CD8-positive, alpha-beta memory T cell (primary cell): ENCODE measurements at regions not wholly inside any gene's neighbourhood (a gene's known extent, or its start where the extent isn't known, plus 50 kb on each side); places are given as distances from the start of the nearest gene placed in this dataset.
A peak's percentile ranks its signal among the peaks of the same experiment; 100 is the strongest.

Experiments used
- CTCF ChIA-PET: fragments of 350-600 bp; sonication (Branson Sonifier 250); formaldehyde crosslinking; loops from one replicate; lab custom pipeline; 2021; ENCODE audit warnings: antibody characterized with exemption; lab: Charles Lee
- POLR2A ChIA-PET: fragments of 350-600 bp; sonication (Branson Sonifier 250); formaldehyde crosslinking; loops from one replicate; lab custom pipeline; 2021; ENCODE audit warnings: antibody characterized with exemption; lab: Charles Lee
- DNase-seq, 5 donors: peaks; one replicate each; pipeline versions ENCODE4 v3.0.0 to v3.0.0-alpha.2; 2020 to 2022; ENCODE audit warnings: mixed read lengths in 1 of 5
- H3K27ac ChIP-seq: one replicate; pipeline ENCODE4 v1.7.0; 2013; ENCODE audit warnings: low read depth, mild to moderate bottlenecking, low read length, moderate library complexity
- H3K27me3 ChIP-seq: 2 replicates; pipeline ENCODE4 v1.7.0; 2013; ENCODE audit warnings: low read length, mild to moderate bottlenecking; ENCODE audit not compliant: insufficient read depth, poor library complexity, severe bottlenecking
- H3K36me3 ChIP-seq: 2 replicates; pipeline ENCODE4 v1.7.0; 2013; ENCODE audit warnings: mild to moderate bottlenecking, low read length, moderate library complexity; ENCODE audit not compliant: insufficient read depth
- H3K4me1 ChIP-seq: 2 replicates; pipeline ENCODE4 v1.7.0; 2013; ENCODE audit warnings: mild to moderate bottlenecking, low read length, moderate library complexity; ENCODE audit not compliant: insufficient read depth
- H3K4me3 ChIP-seq: 2 replicates; pipeline ENCODE4 v1.7.0; 2013; ENCODE audit warnings: mild to moderate bottlenecking, low read length
- H3K9me3 ChIP-seq: 2 replicates; pipeline ENCODE4 v1.7.0; 2013; ENCODE audit warnings: mild to moderate bottlenecking, low read length
- H3K27ac Mint-ChIP-seq, 8 donors: one replicate each; pipeline ENCODE4 v1.8.0; 2020 to 2021; ENCODE audit warnings: mixed read lengths in 8 of 8, mild to moderate bottlenecking in 6 of 8, inconsistent platforms in 3 of 8, moderate library complexity in 3 of 8
- H3K27me3 Mint-ChIP-seq, 2 donors: one replicate each; pipeline ENCODE4 v1.8.0; 2020 to 2021; ENCODE audit warnings: mixed read lengths in 2 of 2, mild to moderate bottlenecking in 1 of 2, moderate library complexity in 1 of 2
- H3K36me3 Mint-ChIP-seq, 3 donors: one replicate each; pipeline ENCODE4 v1.8.0; 2020 to 2021; ENCODE audit warnings: mixed read lengths in 3 of 3, inconsistent platforms in 1 of 3, mild to moderate bottlenecking in 1 of 3
- H3K4me1 Mint-ChIP-seq, 3 donors: one replicate each; pipeline ENCODE4 v1.8.0; 2020 to 2021; ENCODE audit warnings: mixed read lengths in 3 of 3, inconsistent platforms in 1 of 3, mild to moderate bottlenecking in 1 of 3
- H3K4me3 Mint-ChIP-seq, 7 donors: one replicate each; pipeline ENCODE4 v1.8.0; 2020 to 2021; ENCODE audit warnings: mixed read lengths in 7 of 7, mild to moderate bottlenecking in 6 of 7, moderate library complexity in 4 of 7, inconsistent platforms in 2 of 7
- H3K9me3 Mint-ChIP-seq, 5 donors: one replicate each; pipeline ENCODE4 v1.8.0; 2020 to 2022; ENCODE audit warnings: mixed read lengths in 5 of 5, mild to moderate bottlenecking in 3 of 5, moderate library complexity in 2 of 5, inconsistent platforms in 1 of 5

- no peak for DNase-seq
- H3K4me3 ChIP-seq = no peak overlapping the region
- POLR2A ChIA-PET = no interaction called here
- H3K27me3 Mint-ChIP-seq = peaks cover 0 to 6% of the 10 kb centered on the region in 2 donors
- CTCF ChIA-PET = no interaction called here
- H3K27ac ChIP-seq = no peak overlapping the region
- H3K27ac Mint-ChIP-seq = peak overlapping the region in 1 of 8 donors; percentile 17
- H3K4me1 ChIP-seq = no peaks in the 10 kb centered on the region
- peaks cover 0 to 2% (median 0%) of the 10 kb centered on the region in 3 donors for H3K4me1 Mint-ChIP-seq
- H3K4me3 Mint-ChIP-seq = no peak overlapping the region
- H3K9me3 Mint-ChIP-seq = no peaks in the 10 kb centered on the region
- no peaks in the 10 kb centered on the region for H3K9me3 ChIP-seq
- H3K36me3 Mint-ChIP-seq = no peaks in the 10 kb centered on the region
- no peaks in the 10 kb centered on the region for H3K27me3 ChIP-seq
- H3K36me3 ChIP-seq = no peaks in the 10 kb centered on the region
Observed at GRCh38 chrX:9267415-9267814, 197.4 kb upstream of the TBL1X start.

GRCh38 chrX:9269134-9269533 is 195.7 kb upstream of the TBL1X start:
- CTCF ChIA-PET = no interaction called here
- Histone ChIP-seq H3K4me3 (no peak overlapping the region), H3K4me1 (no peaks in the 10 kb centered on the region), H3K36me3 (no peaks in the 10 kb centered on the region), H3K27me3 (no peaks in the 10 kb centered on the region), H3K27ac (no peak overlapping the region), H3K9me3 (no peaks in the 10 kb centered on the region)
- Mint-ChIP-seq H3K36me3 (peaks cover 0 to 1% (median 0%) of the 10 kb centered on the region in 3 donors), H3K9me3 (peaks cover 0 to 3% (median 0%) of the 10 kb centered on the region in 5 donors), H3K4me1 (peaks cover 0 to 2% (median 0%) of the 10 kb centered on the region in 3 donors), H3K4me3 (no peak overlapping the region), H3K27ac (peak overlapping the region in 1 of 8 donors; percentile 4), H3K27me3 (peaks cover 0 to 5% of the 10 kb centered on the region in 2 donors)
- no peak for DNase-seq
- POLR2A ChIA-PET = no interaction called here

GRCh38 chrX:9271789-9272525 is 192.9 kb upstream of the TBL1X start:
- Mint-ChIP-seq H3K27ac (peak overlapping the region in 1 of 8 donors; percentile 64), H3K9me3 (peaks cover 0 to 3% (median 0%) of the 10 kb centered on the region in 5 donors)

GRCh38 chrX:9273744-9274143 is 191.1 kb upstream of the TBL1X start:
- peak overlapping the region in 2 of 8 donors; percentile 2 to 26 for H3K27ac Mint-ChIP-seq
- no peak overlapping the region for H3K4me3 ChIP-seq
- H3K9me3 Mint-ChIP-seq = peaks cover 0 to 3% (median 0%) of the 10 kb centered on the region in 5 donors
- ChIA-PET CTCF (no interaction called here), POLR2A (no interaction called here)
- H3K27ac ChIP-seq = no peak overlapping the region
- no peak for DNase-seq
- H3K27me3 ChIP-seq = no peaks in the 10 kb centered on the region
- no peaks in the 10 kb centered on the region for H3K9me3 ChIP-seq
- peaks cover 0 to 4% of the 10 kb centered on the region in 2 donors for H3K27me3 Mint-ChIP-seq
- H3K4me1 ChIP-seq = no peaks in the 10 kb centered on the region
- H3K4me1 Mint-ChIP-seq = peaks cover 0 to 1% (median under 1%) of the 10 kb centered on the region in 3 donors
- H3K4me3 Mint-ChIP-seq = no peak overlapping the region
- no peaks in the 10 kb centered on the region for H3K36me3 ChIP-seq
- H3K36me3 Mint-ChIP-seq = peaks cover 0 to 1% (median 0%) of the 10 kb centered on the region in 3 donors

More at GRCh38 chrX:9271789-9272525, 192.9 kb upstream of the TBL1X start:
- H3K4me1 ChIP-seq = no peaks in the 10 kb centered on the region
- ChIA-PET CTCF (no interaction called here), POLR2A (no interaction called here)
- H3K36me3 ChIP-seq = no peaks in the 10 kb centered on the region
- H3K4me3 Mint-ChIP-seq = no peak overlapping the region
- no peaks in the 10 kb centered on the region for H3K9me3 ChIP-seq
- no peak overlapping the region for H3K4me3 ChIP-seq
- peaks cover 0 to 2% (median 0%) of the 10 kb centered on the region in 3 donors for H3K4me1 Mint-ChIP-seq
- peaks cover 0 to 3% of the 10 kb centered on the region in 2 donors for H3K27me3 Mint-ChIP-seq
- H3K27ac ChIP-seq = no peak overlapping the region
- peaks cover 0 to 1% (median 0%) of the 10 kb centered on the region in 3 donors for H3K36me3 Mint-ChIP-seq
- no peak for DNase-seq
- no peaks in the 10 kb centered on the region for H3K27me3 ChIP-seq

- POLR2A ChIA-PET = no interaction called here
- Histone ChIP-seq H3K27ac (no peak overlapping the region), H3K4me1 (no peaks in the 10 kb centered on the region), H3K9me3 (no peaks in the 10 kb centered on the region), H3K4me3 (no peak overlapping the region), H3K36me3 (no peaks in the 10 kb centered on the region), H3K27me3 (no peaks in the 10 kb centered on the region)
- no peak for DNase-seq
- Mint-ChIP-seq H3K4me3 (peak overlapping the region in 5 of 7 donors; percentile 17 to 67 (median 50)), H3K27me3 (peaks cover 0 to 4% of the 10 kb centered on the region in 2 donors), H3K4me1 (peaks cover 8 to 11% (median 9%) of the 10 kb centered on the region in 3 donors), H3K27ac (peak overlapping the region in 5 of 8 donors; percentile 49 to 80 (median 60)), H3K36me3 (no peaks in the 10 kb centered on the region), H3K9me3 (peaks cover 0 to 3% (median 0%) of the 10 kb centered on the region in 5 donors)
- CTCF ChIA-PET = no interaction called here
Observed at GRCh38 chrX:9278475-9279233, 186.2 kb upstream of the TBL1X start.

GRCh38 chrX:9279234-9279544 is 185.7 kb upstream of the TBL1X start:
- Mint-ChIP-seq H3K4me1 (peaks cover 8 to 11% (median 9%) of the 10 kb centered on the region in 3 donors), H3K36me3 (no peaks in the 10 kb centered on the region), H3K27me3 (peaks cover 0 to 4% of the 10 kb centered on the region in 2 donors), H3K27ac (peak overlapping the region in 4 of 8 donors; percentile 20 to 60 (median 38)), H3K4me3 (peak overlapping the region in 5 of 7 donors; percentile 17 to 67 (median 50)), H3K9me3 (no peaks in the 10 kb centered on the region)
- Histone ChIP-seq H3K4me3 (no peak overlapping the region), H3K4me1 (no peaks in the 10 kb centered on the region), H3K9me3 (no peaks in the 10 kb centered on the region), H3K27me3 (no peaks in the 10 kb centered on the region), H3K27ac (no peak overlapping the region), H3K36me3 (no peaks in the 10 kb centered on the region)
- no peak for DNase-seq
- POLR2A ChIA-PET = no interaction called here
- CTCF ChIA-PET = no interaction called here

- Histone ChIP-seq H3K4me1 (no peaks in the 10 kb centered on the region), H3K4me3 (no peak overlapping the region), H3K36me3 (no peaks in the 10 kb centered on the region), H3K9me3 (no peaks in the 10 kb centered on the region), H3K27ac (no peak overlapping the region), H3K27me3 (no peaks in the 10 kb centered on the region)
- Mint-ChIP-seq H3K27me3 (peaks cover 0 to 4% of the 10 kb centered on the region in 2 donors), H3K36me3 (no peaks in the 10 kb centered on the region), H3K4me3 (no peak overlapping the region), H3K27ac (no peak overlapping the region), H3K4me1 (peaks cover 13 to 18% (median 17%) of the 10 kb centered on the region in 3 donors), H3K9me3 (no peaks in the 10 kb centered on the region)
- DNase-seq = no peak
- ChIA-PET POLR2A (no interaction called here), CTCF (no interaction called here)
Observed at GRCh38 chrX:9280831-9281230, 184.0 kb upstream of the TBL1X start.

- DNase-seq = no peak
- Mint-ChIP-seq H3K4me3 (no peak overlapping the region), H3K36me3 (no peaks in the 10 kb centered on the region), H3K9me3 (no peaks in the 10 kb centered on the region), H3K27ac (no peak overlapping the region), H3K4me1 (peaks cover 13 to 20% (median 18%) of the 10 kb centered on the region in 3 donors), H3K27me3 (peaks cover 0 to 8% of the 10 kb centered on the region in 2 donors)
- no peak overlapping the region for H3K4me3 ChIP-seq
- ChIA-PET CTCF (no interaction called here), POLR2A (no interaction called here)
- no peaks in the 10 kb centered on the region for H3K9me3 ChIP-seq
- H3K4me1 ChIP-seq = no peaks in the 10 kb centered on the region
- no peaks in the 10 kb centered on the region for H3K27me3 ChIP-seq
- H3K36me3 ChIP-seq = no peaks in the 10 kb centered on the region
- no peak overlapping the region for H3K27ac ChIP-seq
Observed at GRCh38 chrX:9282325-9282724, 182.5 kb upstream of the TBL1X start.
